ENCODE measurements at regions not wholly inside any gene's neighbourhood (a gene's known extent, or its start where the extent isn't known, plus 50 kb on each side); places are given as distances from the start of the nearest gene placed in this dataset.

GRCh38 chrX:40272776-40273175, 175.0 kb upstream of the BCOR start:
- Histone ChIP-seq H3K27ac (ENCODE audit: low read depth in 1 of 3, low read length in 2 of 3) (no peak overlapping the region), H3K36me3 (ENCODE audit: control insufficient read depth in 3 of 3, insufficient read depth in 2 of 3, low read depth in 1 of 3, low read length in 3 of 3) (no peaks in the 10 kb centered on the region), H3K4me1 (ENCODE audit: control insufficient read depth in 3 of 3, insufficient read depth in 2 of 3, low read depth in 1 of 3, low read length in 2 of 3) (peaks cover 0 to 6% (median 0%) of the 10 kb centered on the region in 3 donors), H3K27me3 (ENCODE audit: control insufficient read depth in 3 of 3, insufficient read depth in 3 of 3, low read length in 3 of 3) (no peaks in the 10 kb centered on the region), H3K9me3 (ENCODE audit: control insufficient read depth in 2 of 2, insufficient read depth in 1 of 2, low read depth in 1 of 2, low read length in 1 of 2) (peaks cover 0 to 12% of the 10 kb centered on the region in 2 donors), H3K4me3 (ENCODE audit: low read depth in 1 of 3, low read length in 3 of 3) (no peak overlapping the region)
- 54 to 63% (median 58%) methylated on average over 6 of the region's 6 CpGs for whole genome bisulfite sequencing, 3 donors
- DNase-seq (no peak), FAIRE-seq (no peak)

DNA sequence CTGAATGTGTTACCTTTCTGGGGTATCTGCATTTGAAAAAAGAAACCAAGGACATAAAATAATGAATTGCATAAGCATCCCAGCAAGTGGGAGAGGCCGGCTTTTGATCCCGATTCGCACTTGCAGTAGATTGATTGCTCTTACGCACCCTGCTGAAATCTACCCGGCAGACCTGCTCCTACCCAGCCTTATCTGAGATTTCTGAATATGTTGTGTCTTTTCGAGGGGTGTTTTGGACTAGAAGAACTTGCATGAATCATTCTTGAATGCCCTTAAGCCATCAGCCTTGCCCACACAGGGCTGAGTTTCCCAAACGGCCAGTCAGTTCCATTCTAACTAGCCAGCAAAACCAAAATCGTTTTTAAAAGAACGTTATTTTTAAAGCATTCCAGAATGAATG, 174.4 kb upstream of the BCOR start:
- Histone ChIP-seq H3K27ac (ENCODE audit: low read depth in 1 of 3, low read length in 2 of 3) (no peak overlapping the region), H3K36me3 (ENCODE audit: control insufficient read depth in 3 of 3, insufficient read depth in 2 of 3, low read depth in 1 of 3, low read length in 3 of 3) (no peaks in the 10 kb centered on the region), H3K9me3 (ENCODE audit: control insufficient read depth in 2 of 2, insufficient read depth in 1 of 2, low read depth in 1 of 2, low read length in 1 of 2) (peaks cover 0 to 12% of the 10 kb centered on the region in 2 donors), H3K4me3 (ENCODE audit: low read depth in 1 of 3, low read length in 3 of 3) (no peak overlapping the region), H3K4me1 (ENCODE audit: control insufficient read depth in 3 of 3, insufficient read depth in 2 of 3, low read depth in 1 of 3, low read length in 2 of 3) (peaks cover 0 to 6% (median 0%) of the 10 kb centered on the region in 3 donors), H3K27me3 (ENCODE audit: control insufficient read depth in 3 of 3, insufficient read depth in 3 of 3, low read length in 3 of 3) (no peaks in the 10 kb centered on the region)
- WGBS, 3 donors, result 59 to 80% (median 66%) methylated on average over 9 of the region's 9 CpGs
- FAIRE-seq, result no peak
- no peak for DNase-seq

- no peaks in the 10 kb centered on the region for H3K27me3 ChIP-seq (ENCODE audit: control insufficient read depth in 3 of 3, insufficient read depth in 3 of 3, low read length in 3 of 3)
- DNase-seq (no peak), FAIRE-seq (no peak)
- H3K27ac ChIP-seq (ENCODE audit: low read depth in 1 of 3, low read length in 2 of 3), result no peak overlapping the region
- H3K4me1 ChIP-seq (ENCODE audit: control insufficient read depth in 3 of 3, insufficient read depth in 2 of 3, low read depth in 1 of 3, low read length in 2 of 3), result peaks cover 0 to 14% (median 0%) of the 10 kb centered on the region in 3 donors
- H3K9me3 ChIP-seq (ENCODE audit: control insufficient read depth in 2 of 2, insufficient read depth in 1 of 2, low read depth in 1 of 2, low read length in 1 of 2), result peaks cover 0 to 5% of the 10 kb centered on the region in 2 donors
- 74 to 95% (median 84%) methylated on average over 4 of the region's 4 CpGs for WGBS, 3 donors
- no peaks in the 10 kb centered on the region for H3K36me3 ChIP-seq (ENCODE audit: control insufficient read depth in 3 of 3, insufficient read depth in 2 of 3, low read depth in 1 of 3, low read length in 3 of 3)
- no peak overlapping the region for H3K4me3 ChIP-seq (ENCODE audit: low read depth in 1 of 3, low read length in 3 of 3)
These were observed 170.4 kb upstream of the BCOR start for GRCh38 chrX:40268188-40268520.

DNA sequence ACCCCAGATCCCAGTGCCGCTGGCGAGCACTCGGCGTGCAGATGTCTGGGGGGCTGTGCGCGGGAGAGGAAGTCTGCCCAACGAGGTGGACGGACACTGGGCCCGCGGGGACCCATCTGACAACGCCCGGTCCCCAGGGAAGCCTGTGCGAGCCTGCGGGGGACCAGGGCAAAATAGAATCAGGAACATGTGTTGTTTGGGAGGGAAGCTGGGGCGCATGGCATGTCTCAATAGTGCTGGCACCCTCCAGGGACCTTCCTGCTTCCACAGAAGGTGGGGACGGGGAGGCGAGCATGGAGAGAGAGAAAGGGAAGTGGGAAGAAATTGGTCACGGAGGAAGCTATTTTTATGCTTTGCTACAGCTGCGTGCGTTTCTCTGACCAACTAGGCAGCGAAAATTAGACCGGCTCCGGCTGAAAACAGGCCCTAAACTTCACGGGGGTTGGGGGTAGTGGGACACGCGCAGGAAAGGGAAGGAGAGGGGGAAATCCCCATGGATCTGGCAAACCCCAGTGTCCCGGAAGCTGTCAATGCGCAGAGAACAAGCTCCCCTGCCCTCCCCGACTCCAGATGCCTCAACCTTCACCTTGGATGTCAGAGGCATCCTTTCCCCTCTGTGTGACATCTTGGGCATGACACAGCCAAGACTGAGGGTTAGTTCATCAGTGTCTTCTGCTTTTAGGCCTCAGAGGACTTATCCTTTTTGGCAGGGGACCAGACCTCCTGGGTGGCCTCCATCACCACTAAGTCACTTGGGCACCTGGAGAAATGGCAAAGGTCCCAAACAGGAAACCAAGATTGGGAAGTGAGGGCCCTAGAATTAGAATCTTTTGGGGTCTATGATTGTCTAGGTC, 169.8 kb upstream of the BCOR start:
- Histone ChIP-seq H3K27ac (ENCODE audit: low read depth in 1 of 3, low read length in 2 of 3) (peak overlapping the region in 2 of 3 donors; percentile 41 to 80), H3K27me3 (ENCODE audit: control insufficient read depth in 3 of 3, insufficient read depth in 3 of 3, low read length in 3 of 3) (no peaks in the 10 kb centered on the region), H3K4me1 (ENCODE audit: control insufficient read depth in 3 of 3, insufficient read depth in 2 of 3, low read depth in 1 of 3, low read length in 2 of 3) (peaks cover 0 to 15% (median 0%) of the 10 kb centered on the region in 3 donors), H3K9me3 (ENCODE audit: control insufficient read depth in 2 of 2, insufficient read depth in 1 of 2, low read depth in 1 of 2, low read length in 1 of 2) (peaks cover 0 to 5% of the 10 kb centered on the region in 2 donors), H3K36me3 (ENCODE audit: control insufficient read depth in 3 of 3, insufficient read depth in 2 of 3, low read depth in 1 of 3, low read length in 3 of 3) (no peaks in the 10 kb centered on the region), H3K4me3 (ENCODE audit: low read depth in 1 of 3, low read length in 3 of 3) (peak overlapping the region in 2 of 3 donors; percentile 26 to 52)
- no peak for DNase-seq
- WGBS, 3 donors, result 11 to 25% (median 13%) methylated on average over 27 to 29 of the region's 29 CpGs
- no peak for FAIRE-seq

DNA sequence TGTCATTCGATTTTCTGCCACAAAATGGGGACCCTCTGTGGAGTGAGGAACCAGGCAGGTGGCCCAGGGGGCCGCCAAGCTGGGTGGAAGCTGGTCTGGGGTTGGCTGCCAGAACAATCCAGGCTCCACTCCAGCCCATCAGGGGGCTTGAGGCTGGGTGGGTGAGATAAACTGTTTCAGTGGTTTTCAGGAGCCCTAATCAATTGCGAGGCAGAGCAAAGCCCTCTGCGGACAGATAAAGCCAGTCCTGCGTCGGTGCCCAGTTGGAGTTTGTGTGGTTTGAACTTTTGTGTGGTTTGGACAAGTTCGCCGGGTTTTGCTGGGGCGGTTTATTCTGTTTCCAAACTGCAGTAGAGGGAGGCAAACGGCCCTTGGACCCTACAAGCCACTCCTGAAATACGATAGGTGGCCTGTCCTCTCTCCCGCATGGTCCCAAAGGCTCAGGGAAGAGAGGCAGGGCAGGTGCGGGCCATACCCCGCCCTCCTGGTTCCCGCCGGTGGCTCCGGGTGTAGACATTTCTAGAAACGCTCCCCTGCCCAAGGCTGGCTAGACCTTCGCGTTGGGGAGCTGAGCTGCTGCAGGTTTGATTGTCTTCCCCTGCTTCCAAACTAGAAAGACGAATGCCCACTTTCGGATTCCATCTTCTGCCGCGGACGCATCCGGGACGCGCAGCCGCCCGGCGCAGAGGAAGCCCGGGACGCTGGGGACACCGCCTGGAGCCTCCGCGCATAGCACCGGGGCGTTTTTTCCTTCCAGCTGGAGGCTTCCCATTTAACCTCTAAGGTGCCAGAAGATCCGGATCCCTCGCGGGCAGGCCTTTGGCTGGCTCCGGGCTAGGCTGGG, 169.0 kb upstream of the BCOR start:
- H3K27me3 ChIP-seq (ENCODE audit: control insufficient read depth in 3 of 3, insufficient read depth in 3 of 3, low read length in 3 of 3), result no peaks in the 10 kb centered on the region
- no peaks in the 10 kb centered on the region for H3K36me3 ChIP-seq (ENCODE audit: control insufficient read depth in 3 of 3, insufficient read depth in 2 of 3, low read depth in 1 of 3, low read length in 3 of 3)
- H3K4me3 ChIP-seq (ENCODE audit: low read depth in 1 of 3, low read length in 3 of 3), result peak overlapping the region in 2 of 3 donors; percentile 26 to 52
- H3K4me1 ChIP-seq (ENCODE audit: control insufficient read depth in 3 of 3, insufficient read depth in 2 of 3, low read depth in 1 of 3, low read length in 2 of 3), result peaks cover 0 to 20% (median 0%) of the 10 kb centered on the region in 3 donors
- no peak for FAIRE-seq
- H3K27ac ChIP-seq (ENCODE audit: low read depth in 1 of 3, low read length in 2 of 3), result peak overlapping the region in 2 of 3 donors; percentile 41 to 80
- H3K9me3 ChIP-seq (ENCODE audit: control insufficient read depth in 2 of 2, insufficient read depth in 1 of 2, low read depth in 1 of 2, low read length in 1 of 2), result peaks cover 0 to 5% of the 10 kb centered on the region in 2 donors
- DNase-seq, result peak; percentile 54 to 82
- 6 to 12% (median 9%) methylated on average over 39 to 42 of the region's 42 CpGs for WGBS, 3 donors

DNA sequence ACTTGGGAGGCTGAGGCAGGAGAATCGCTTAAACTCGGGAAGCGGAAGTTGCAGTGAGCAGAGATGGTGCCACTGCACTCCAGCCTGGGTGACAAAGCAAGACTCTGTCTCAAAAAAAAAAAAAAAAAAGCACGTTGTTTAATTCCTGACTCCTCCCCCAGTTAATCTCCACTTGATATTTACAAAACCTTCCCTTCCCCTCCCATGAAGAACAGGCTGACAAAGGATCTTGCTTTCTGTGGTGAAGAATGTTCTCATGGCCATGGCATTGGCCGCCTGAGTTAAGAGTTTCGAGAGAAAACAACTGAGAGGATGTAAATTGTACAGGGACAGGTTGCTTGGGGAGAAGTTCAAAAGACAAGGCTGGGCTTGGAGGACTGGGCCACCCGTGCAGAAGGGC, 168.2 kb upstream of the BCOR start:
- Histone ChIP-seq H3K9me3 (ENCODE audit: control insufficient read depth in 2 of 2, insufficient read depth in 1 of 2, low read depth in 1 of 2, low read length in 1 of 2) (peaks cover 0 to 2% of the 10 kb centered on the region in 2 donors), H3K4me3 (ENCODE audit: low read depth in 1 of 3, low read length in 3 of 3) (no peak overlapping the region), H3K27me3 (ENCODE audit: control insufficient read depth in 3 of 3, insufficient read depth in 3 of 3, low read length in 3 of 3) (no peaks in the 10 kb centered on the region), H3K4me1 (ENCODE audit: control insufficient read depth in 3 of 3, insufficient read depth in 2 of 3, low read depth in 1 of 3, low read length in 2 of 3) (peaks cover 0 to 25% (median 0%) of the 10 kb centered on the region in 3 donors), H3K27ac (ENCODE audit: low read depth in 1 of 3, low read length in 2 of 3) (no peak overlapping the region), H3K36me3 (ENCODE audit: control insufficient read depth in 3 of 3, insufficient read depth in 2 of 3, low read depth in 1 of 3, low read length in 3 of 3) (no peaks in the 10 kb centered on the region)
- DNase-seq (no peak), FAIRE-seq (no peak)
- WGBS, 3 donors, result 57 to 62% (median 62%) methylated on average over 7 of the region's 7 CpGs

DNA sequence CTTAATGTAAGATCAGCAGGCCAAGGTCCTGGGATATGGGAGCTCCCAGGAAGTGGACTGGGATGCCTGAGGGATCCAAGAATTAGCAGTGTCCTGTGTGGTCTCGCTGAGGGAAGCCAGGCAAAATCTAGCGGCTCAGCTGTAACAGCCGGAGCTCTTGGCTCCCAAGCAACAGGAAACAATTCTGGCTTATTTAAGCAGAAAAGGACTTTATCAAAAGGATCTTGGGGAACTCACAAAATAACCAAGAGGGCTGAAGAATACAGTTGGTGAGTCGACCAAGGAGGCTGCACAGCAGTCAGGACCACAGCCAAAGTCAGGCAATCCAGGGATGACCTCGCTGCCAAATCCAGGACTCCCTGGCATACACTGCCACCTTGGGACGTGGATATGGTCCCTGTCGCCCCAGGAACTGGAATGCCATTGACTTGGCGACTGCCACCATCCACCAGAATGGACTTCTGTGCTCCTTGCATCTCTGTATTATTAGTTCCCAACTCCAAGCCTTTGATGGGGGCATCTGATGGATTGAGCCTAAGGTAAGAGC, 165.3 kb upstream of the BCOR start:
- no peaks in the 10 kb centered on the region for H3K27me3 ChIP-seq (ENCODE audit: control insufficient read depth in 3 of 3, insufficient read depth in 3 of 3, low read length in 3 of 3)
- H3K4me3 ChIP-seq (ENCODE audit: low read depth in 1 of 3, low read length in 3 of 3), result no peak overlapping the region
- WGBS, 3 donors, result 56 to 69% (median 61%) methylated on average over 8 of the region's 8 CpGs
- no peak for FAIRE-seq
- H3K9me3 ChIP-seq (ENCODE audit: control insufficient read depth in 2 of 2, insufficient read depth in 1 of 2, low read depth in 1 of 2, low read length in 1 of 2), result no peaks in the 10 kb centered on the region
- H3K36me3 ChIP-seq (ENCODE audit: control insufficient read depth in 3 of 3, insufficient read depth in 2 of 3, low read depth in 1 of 3, low read length in 3 of 3), result no peaks in the 10 kb centered on the region
- peak overlapping the region in 2 of 3 donors; percentile 70 to 87 for H3K27ac ChIP-seq (ENCODE audit: low read depth in 1 of 3, low read length in 2 of 3)
- DNase-seq, result no peak
- peaks cover 0 to 25% (median 0%) of the 10 kb centered on the region in 3 donors for H3K4me1 ChIP-seq (ENCODE audit: control insufficient read depth in 3 of 3, insufficient read depth in 2 of 3, low read depth in 1 of 3, low read length in 2 of 3)
